ENCODE measurements at regions not wholly inside any gene's neighbourhood (a gene's known extent, or its start where the extent isn't known, plus 50 kb on each side); places are given as distances from the start of the nearest gene placed in this dataset.
A peak's percentile ranks its signal among the peaks of the same experiment; 100 is the strongest.

DNA sequence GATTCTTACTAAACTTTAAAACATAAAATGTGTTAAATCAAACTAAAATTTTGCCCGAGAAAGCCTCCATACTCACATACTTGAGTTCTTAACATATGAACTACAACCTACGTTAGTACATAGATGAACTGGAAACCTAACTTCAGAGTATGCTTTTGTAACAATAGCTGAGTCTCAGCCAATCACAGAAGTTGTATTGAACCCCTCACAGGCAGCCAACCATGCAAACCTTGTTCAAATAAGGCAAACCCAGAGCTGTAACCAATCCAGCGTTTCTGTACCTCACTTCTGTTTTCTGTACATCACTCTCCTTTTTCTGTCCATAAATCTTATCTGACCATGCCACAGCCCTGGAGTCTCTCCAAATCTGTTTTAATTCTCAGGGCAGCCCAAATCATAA, 157.3 kb upstream of the COL1A2 start:
- H3K4me3 ChIP-seq (ENCODE audit: low read length) = no peak overlapping the region
- DNase-seq (ENCODE audit: low read depth) = no peak
- TF ChIP-seq, protein P1, sequence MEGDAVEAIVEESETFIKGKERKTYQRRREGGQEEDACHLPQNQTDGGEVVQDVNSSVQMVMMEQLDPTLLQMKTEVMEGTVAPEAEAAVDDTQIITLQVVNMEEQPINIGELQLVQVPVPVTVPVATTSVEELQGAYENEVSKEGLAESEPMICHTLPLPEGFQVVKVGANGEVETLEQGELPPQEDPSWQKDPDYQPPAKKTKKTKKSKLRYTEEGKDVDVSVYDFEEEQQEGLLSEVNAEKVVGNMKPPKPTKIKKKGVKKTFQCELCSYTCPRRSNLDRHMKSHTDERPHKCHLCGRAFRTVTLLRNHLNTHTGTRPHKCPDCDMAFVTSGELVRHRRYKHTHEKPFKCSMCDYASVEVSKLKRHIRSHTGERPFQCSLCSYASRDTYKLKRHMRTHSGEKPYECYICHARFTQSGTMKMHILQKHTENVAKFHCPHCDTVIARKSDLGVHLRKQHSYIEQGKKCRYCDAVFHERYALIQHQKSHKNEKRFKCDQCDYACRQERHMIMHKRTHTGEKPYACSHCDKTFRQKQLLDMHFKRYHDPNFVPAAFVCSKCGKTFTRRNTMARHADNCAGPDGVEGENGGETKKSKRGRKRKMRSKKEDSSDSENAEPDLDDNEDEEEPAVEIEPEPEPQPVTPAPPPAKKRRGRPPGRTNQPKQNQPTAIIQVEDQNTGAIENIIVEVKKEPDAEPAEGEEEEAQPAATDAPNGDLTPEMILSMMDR (conservative IDR thresholded peaks at IDR 0.05; ENCODE audit: low read length) = no peak

DNA sequence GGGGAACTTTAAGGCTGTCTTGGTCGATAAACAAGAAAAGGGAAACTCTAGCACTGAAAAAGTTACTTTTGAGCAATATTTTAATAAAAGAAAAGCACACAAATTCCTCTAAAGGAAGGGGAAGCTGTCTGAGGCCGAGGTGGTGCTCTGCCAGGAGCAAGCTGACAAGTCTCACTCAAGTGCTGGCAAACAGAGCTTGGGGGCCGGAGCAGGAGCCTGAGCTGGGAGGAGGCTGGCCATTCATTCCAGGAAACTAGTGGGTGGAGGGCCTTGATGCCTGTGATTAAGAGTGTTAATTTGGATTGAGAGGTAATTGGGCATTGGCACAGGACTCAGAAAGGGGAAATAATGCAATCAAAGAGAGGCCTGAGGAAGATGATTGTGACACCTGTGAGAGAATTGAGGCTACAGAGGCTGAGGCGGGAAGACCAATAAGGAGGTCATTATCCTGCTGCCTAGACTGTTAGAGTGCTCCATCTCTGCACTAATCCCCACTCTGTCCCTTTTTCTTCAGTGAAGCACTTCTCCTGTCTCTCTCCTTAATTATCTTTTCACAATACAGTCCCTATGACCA, 154.9 kb upstream of the COL1A2 start:
- no peak for DNase-seq (ENCODE audit: low read depth)
- no peak overlapping the region for H3K4me3 ChIP-seq (ENCODE audit: low read length)
- TF ChIP-seq, protein P1 (conservative IDR thresholded peaks at IDR 0.05; ENCODE audit: low read length) = no peak

DNA sequence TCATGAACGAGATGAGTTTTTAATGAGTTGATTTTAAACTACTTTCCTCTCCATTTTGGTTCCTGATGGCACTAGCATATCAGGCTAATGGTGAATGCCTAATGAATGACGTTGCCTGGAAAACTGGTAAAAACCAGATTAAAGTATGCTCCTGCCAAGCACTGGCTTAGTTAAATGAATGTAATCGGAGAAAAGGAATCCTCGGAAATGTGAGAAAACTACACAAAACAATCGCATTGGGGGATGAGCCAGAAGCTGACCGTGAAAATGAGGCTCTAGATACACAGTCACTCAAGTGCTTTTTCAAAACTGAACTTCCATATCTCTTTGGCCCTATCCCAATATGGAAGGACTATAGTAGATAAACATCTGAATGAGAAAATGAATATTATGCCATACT, 153.8 kb upstream of the COL1A2 start:
- DNase-seq (ENCODE audit: low read depth) = peak; percentile 24
- TF ChIP-seq, protein P1 (conservative IDR thresholded peaks at IDR 0.05; ENCODE audit: low read length) = no peak
- no peak overlapping the region for H3K4me3 ChIP-seq (ENCODE audit: low read length)

DNA sequence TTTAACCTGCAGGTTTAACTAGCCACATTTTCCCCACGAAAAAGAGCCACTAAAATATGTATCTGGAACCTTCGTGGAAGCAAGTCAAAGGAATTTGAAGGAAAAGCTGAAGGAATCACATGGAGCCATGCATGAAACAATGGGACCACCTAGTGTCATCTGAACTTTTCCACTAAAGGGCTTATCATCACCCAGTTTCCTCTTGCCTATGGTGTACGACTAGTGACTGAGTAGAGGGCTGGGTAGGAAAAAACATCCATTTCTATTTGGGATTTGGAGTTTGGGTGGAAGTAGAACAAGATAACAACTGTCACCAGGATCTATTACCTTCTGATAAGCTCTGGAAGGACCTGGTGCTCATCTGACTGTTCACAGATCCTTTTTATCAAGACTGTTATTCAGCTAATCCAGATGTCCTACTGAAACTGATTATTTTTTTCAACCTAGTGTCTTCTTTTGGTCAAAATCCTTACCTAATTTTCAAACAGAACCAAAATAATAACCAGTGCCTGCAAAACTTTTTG, 153.2 kb upstream of the COL1A2 start:
- no peak overlapping the region for H3K4me3 ChIP-seq (ENCODE audit: low read length)
- DNase-seq (ENCODE audit: low read depth) = no peak
- TF ChIP-seq, protein P1 (conservative IDR thresholded peaks at IDR 0.05; ENCODE audit: low read length) = no peak

DNA sequence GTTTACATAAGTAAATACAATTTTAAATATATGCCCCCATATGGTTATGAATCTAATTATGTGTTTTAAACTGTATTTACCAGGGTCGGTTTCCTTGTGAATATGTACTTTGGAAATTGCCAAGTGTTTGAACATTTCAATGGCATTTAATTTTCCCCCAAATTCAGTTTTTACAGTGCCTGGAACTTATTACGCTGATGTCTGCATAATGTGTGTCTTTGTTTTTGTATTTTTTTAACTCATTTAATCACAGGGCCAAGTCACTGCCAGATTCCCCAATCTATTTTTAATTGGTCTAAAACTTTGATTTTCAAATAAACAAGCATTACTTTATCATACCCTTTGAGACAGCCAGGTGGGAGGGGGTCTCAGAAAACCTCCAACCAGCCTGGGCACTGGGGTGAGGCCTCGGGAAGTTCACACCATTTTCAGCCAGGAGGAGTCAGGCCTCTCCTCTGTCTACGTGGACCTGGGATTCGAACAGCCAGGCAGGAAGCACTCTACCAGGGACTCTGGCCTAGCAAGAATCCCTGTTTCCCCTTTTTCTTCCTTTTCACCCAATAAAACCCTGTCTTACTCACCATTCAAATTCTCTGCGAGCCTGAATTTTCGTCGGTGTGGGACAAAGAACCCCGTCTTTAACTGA, 151.5 kb upstream of the COL1A2 start:
- TF ChIP-seq, protein P1 (conservative IDR thresholded peaks at IDR 0.05; ENCODE audit: low read length) = no peak
- H3K4me3 ChIP-seq (ENCODE audit: low read length) = no peak overlapping the region
- DNase-seq (ENCODE audit: low read depth) = no peak

DNA sequence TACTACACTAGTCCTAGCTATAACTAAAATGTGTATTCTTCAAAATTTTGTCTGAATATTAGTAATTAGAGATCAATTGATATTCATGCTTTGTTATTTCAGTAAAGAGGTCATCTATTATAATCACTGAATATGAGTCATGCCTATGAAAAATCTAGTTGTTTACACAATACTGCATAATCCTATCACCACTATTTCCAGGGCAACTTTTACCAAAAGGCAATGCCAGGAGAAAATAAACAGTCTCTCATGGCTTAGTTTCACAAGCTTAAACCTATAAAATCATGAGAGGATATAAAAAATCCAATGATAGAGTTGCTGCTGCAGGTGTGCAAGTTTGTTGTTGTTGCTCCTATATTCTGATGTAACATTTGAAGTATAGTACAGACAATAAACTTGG, 149.9 kb upstream of the COL1A2 start:
- peak; percentile 11 for DNase-seq (ENCODE audit: low read depth)
- no peak overlapping the region for H3K4me3 ChIP-seq (ENCODE audit: low read length)
- TF ChIP-seq, protein P1 (conservative IDR thresholded peaks at IDR 0.05; ENCODE audit: low read length) = no peak

DNA sequence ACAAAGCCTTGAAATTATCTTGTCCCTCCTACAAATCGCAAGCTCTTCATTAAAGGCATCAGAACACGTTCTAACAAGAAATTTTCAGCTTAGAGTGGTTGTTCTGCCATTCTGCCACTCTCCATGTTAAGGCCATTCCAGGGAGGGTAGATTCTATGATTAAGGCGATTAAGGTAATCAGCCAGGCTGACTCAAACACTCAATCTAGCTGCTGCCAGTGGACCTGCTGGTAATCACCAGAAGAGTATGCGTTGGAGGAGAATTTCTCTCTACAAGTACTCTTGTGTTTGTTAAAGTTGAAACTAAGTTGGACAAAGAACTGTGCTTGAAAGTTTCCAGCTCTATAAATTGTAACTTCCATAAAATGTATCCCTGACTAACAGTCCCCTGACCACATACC, 149.2 kb upstream of the COL1A2 start:
- no peak for DNase-seq (ENCODE audit: low read depth)
- TF ChIP-seq, protein P1 (conservative IDR thresholded peaks at IDR 0.05; ENCODE audit: low read length) = no peak

More for the DNA sequence above, 149.2 kb upstream of the COL1A2 start:
- no peak overlapping the region for H3K4me3 ChIP-seq (ENCODE audit: low read length)

Data from AG10803 (cell line).